ENCODE measurements at regions not wholly inside any gene's neighbourhood (a gene's known extent, or its start where the extent isn't known, plus 50 kb on each side); places are given as distances from the start of the nearest gene placed in this dataset.
A peak's percentile ranks its signal among the peaks of the same experiment; 100 is the strongest.

- intact Hi-C loops (cut with DNase I) = no loop called here
- DNase-seq (no peak), ATAC-seq (no peak)
These were observed 53.4 kb downstream of the PTCHD4 start for GRCh38 chr6:48057601-48058000.

GRCh38 chr6:48048451-48049146 is 62.4 kb downstream of the PTCHD4 start:
- ATAC-seq = no peak
- DNase-seq = no peak
- intact Hi-C loops (cut with DNase I) = no loop called here

GRCh38 chr6:48041894-48042293 is 69.1 kb downstream of the PTCHD4 start:
- intact Hi-C loops (cut with DNase I) = no loop called here
- DNase-seq (no peak), ATAC-seq (no peak)

- DNase-seq (no peak), ATAC-seq (no peak)
- intact Hi-C loops (cut with DNase I) = no loop called here
These were observed 73.1 kb downstream of the PTCHD4 start for GRCh38 chr6:48037946-48038345.

- DNase-seq = no peak
- intact Hi-C loops (cut with DNase I) = no loop called here
- no peak for ATAC-seq
These were observed 74.7 kb downstream of the PTCHD4 start for GRCh38 chr6:48036316-48036715.

- no peak for DNase-seq
- no peak for ATAC-seq
- intact Hi-C loops (cut with DNase I) = no loop called here
These were observed 78.8 kb downstream of the PTCHD4 start for GRCh38 chr6:48032151-48032550.

GRCh38 chr6:48031711-48032110 is 79.3 kb downstream of the PTCHD4 start:
- DNase-seq = no peak
- intact Hi-C loops (cut with DNase I) = no loop called here
- ATAC-seq = no peak

GRCh38 chr6:48027704-48028435 is 83.1 kb downstream of the PTCHD4 start:
- intact Hi-C loops (cut with DNase I) = no loop called here
- DNase-seq = no peak
- ATAC-seq = no peak

- no peak for ATAC-seq
- intact Hi-C loops (cut with DNase I) = no loop called here
- DNase-seq = no peak
These were observed 86.0 kb downstream of the PTCHD4 start for GRCh38 chr6:48024956-48025355.

GRCh38 chr6:48021904-48022303 is 89.1 kb downstream of the PTCHD4 start:
- ATAC-seq (no peak), DNase-seq (no peak)
- intact Hi-C loops (cut with DNase I) = no loop called here

GRCh38 chr6:48016020-48016755 is 94.8 kb downstream of the PTCHD4 start:
- no peak for ATAC-seq
- DNase-seq = no peak
- intact Hi-C loops (cut with DNase I) = no loop called here

- intact Hi-C loops (cut with DNase I) = no loop called here
- DNase-seq = no peak
- ATAC-seq = peak in 1 of 2 donors; percentile 80
These were observed 118.2 kb downstream of the PTCHD4 start for GRCh38 chr6:47992809-47993208.

GRCh38 chr6:47983491-47983890 is 127.5 kb downstream of the PTCHD4 start:
- DNase-seq (no peak), ATAC-seq (no peak)
- intact Hi-C loops (cut with DNase I) = no loop called here

- DNase-seq (no peak), ATAC-seq (no peak)
- intact Hi-C loops (cut with DNase I) = no loop called here
These were observed 133.7 kb downstream of the PTCHD4 start for GRCh38 chr6:47977314-47977713.

GRCh38 chr6:47974106-47974505 is 136.9 kb downstream of the PTCHD4 start:
- DNase-seq (no peak), ATAC-seq (no peak)
- intact Hi-C loops (cut with DNase I) = no loop called here

GRCh38 chr6:47970826-47971225 is 140.2 kb downstream of the PTCHD4 start:
- ATAC-seq = no peak
- intact Hi-C loops (cut with DNase I) = no loop called here
- no peak for DNase-seq

- intact Hi-C loops (cut with DNase I) = no loop called here
- ATAC-seq = no peak
- no peak for DNase-seq
These were observed 143.2 kb downstream of the PTCHD4 start for GRCh38 chr6:47967843-47968242.

- ATAC-seq (no peak), DNase-seq (no peak)
- intact Hi-C loops (cut with DNase I) = no loop called here
These were observed 146.0 kb downstream of the PTCHD4 start for GRCh38 chr6:47964969-47965368.

GRCh38 chr6:47952640-47953039 is 158.4 kb downstream of the PTCHD4 start:
- intact Hi-C loops (cut with DNase I) = no loop called here
- no peak for ATAC-seq
- no peak for DNase-seq

GRCh38 chr6:47944846-47945245 is 163.0 kb downstream of the OPN5 start:
- ATAC-seq = no peak
- no peak for DNase-seq
- intact Hi-C loops (cut with DNase I) = no loop called here

Measured in left cardiac atrium (tissue), 4 donors.